ENCODE measurements at regions not wholly inside any gene's neighbourhood (a gene's known extent, or its start where the extent isn't known, plus 50 kb on each side); places are given as distances from the start of the nearest gene placed in this dataset.

DNA sequence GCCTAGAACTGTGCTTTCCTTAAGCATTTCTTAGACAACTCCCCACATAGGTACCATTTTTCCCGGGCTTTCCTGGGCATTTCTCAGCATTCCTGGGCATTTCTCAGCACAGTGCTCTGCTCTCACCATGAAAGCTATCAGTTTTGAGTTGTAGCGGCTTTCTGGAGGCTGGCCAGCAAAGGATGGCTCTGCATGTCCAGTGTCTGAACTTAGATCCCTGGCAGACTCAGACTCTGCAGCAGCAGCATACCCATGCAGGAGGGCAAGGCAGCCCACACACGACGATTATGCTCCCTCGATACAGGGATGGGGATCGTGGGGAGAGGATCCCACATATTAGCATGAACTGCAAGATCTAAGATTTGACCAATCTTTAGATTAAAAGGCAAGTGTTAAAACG is 248.9 kb upstream of the MKI67 start:
- no peak for DNase-seq (ENCODE audit: low spot score)

DNA sequence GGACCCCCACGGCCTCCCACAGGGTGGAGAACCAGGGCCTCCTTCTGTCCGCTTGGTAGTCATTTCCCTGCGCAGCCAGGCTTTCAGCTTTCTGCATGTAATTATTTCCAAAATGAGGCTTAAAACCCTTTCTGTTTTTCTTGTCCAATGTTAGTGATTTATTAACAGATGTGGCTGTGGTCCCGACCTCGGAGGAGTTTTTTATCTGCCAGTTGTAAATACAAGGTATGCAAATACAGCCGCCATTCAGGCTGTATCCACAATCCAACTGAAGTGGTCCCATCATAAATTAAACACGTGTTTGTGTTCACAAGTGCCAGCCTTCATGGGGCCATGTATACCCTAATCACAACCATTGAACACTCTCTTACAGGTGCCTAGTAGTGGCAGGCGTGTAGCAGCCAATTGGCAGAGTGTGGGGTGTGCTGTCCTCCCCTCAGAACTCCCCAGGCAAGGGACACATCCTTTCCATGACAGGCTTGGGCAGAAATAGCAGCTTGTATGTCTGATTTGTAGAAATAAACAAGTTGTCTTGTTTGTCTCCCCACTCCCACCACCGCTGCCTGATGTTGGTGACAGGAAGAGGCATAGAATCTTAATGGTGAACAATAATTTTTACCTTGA is 251.3 kb upstream of the MKI67 start:
- DNase-seq (ENCODE audit: low spot score): no peak

- no peak for DNase-seq (ENCODE audit: low spot score)
Measured at GRCh38 chr10:128377988-128378387, 251.8 kb upstream of the MKI67 start.

- DNase-seq (ENCODE audit: low spot score): no peak
Measured at GRCh38 chr10:128380946-128381345, 254.7 kb upstream of the MKI67 start.

- DNase-seq (ENCODE audit: low spot score): no peak
Measured at GRCh38 chr10:128382225-128382624, 256.0 kb upstream of the MKI67 start.

DNA sequence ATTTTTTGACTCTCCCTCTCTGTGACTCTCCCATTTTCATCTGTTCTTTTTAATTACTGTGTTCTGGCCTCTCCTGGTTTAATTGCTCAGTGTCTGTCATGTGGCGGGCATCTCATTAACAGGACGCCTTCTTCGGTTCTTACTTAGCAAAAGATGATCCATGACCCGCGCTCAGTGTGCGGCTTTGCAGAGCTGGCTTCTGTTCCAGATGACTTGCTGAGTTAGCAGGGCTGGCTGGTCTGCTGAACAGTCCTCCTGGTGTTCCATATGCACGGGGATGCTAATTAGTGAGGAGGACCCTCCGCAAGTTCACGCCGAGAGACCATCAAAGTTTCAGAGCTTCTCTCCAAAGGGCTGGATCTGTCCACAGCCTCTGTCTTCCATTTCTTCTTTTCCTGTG is 258.6 kb upstream of the MKI67 start:
- DNase-seq (ENCODE audit: low spot score): no peak

DNA sequence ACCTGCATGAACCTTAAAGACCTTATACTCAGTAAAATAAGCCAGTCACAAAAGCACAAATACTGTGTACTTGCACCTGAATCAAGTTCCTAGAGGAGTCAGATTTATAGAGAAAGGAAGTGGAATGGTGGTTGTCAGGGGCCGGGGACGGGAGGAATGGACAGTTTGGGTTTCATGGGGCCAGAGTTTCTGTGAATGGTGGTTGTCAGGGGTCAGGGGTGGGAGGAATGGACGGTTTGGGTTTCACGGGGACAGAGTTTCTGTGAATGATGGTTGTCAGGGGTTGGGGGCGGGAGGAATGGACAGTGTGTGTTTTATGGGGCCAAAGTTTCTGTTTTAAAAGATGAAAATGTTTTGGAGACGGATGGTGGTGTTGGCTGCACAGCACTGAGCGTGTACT is 260.0 kb upstream of the MKI67 start:
- DNase-seq (ENCODE audit: low spot score): no peak

- DNase-seq (ENCODE audit: low spot score): no peak
Measured at GRCh38 chr10:128386816-128387604, 260.8 kb upstream of the MKI67 start.

DNA sequence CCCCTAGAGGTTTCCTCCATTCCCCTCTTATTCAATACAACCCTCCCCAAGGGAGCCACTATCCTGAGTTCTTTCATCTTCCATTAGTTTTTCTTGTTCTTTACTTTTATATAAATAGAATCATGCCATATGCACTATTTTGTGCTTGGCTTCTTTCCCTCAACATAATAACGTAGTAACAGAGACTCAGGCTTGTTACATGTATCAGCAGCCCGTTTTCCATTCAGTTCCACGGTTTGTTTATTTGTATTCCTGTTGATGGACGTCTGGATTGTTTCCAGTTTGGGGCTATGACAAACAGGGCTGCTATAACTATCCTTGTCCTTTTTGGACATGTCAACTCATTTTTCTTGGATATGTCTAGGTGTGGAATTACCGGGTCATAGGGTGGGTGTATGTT is 264.4 kb upstream of the MKI67 start:
- no peak for DNase-seq (ENCODE audit: low spot score)

GRCh38 chr10:128393546-128393945 is 267.3 kb upstream of the MKI67 start:
- no peak for DNase-seq (ENCODE audit: low spot score)

DNA sequence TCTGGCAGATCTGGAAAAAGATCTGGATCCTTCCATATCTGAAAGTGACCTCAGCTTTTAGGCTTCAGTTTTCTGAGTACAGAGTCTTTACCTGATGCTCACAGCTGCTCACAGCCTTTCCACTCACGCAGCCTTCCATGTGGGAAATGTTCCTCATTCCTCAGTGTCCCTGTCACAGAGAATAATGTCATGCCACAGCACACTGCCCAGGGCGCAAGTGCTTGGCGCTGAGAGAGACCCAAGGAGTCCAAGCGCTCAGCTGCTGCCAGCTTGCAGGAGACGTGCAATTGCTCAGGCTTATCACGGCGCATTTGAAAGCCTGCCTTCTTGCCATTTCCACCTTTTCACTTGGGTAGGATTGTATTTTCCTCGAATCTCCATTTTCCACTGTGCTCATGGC is 271.9 kb upstream of the MKI67 start:
- no peak for DNase-seq (ENCODE audit: low spot score)

DNA sequence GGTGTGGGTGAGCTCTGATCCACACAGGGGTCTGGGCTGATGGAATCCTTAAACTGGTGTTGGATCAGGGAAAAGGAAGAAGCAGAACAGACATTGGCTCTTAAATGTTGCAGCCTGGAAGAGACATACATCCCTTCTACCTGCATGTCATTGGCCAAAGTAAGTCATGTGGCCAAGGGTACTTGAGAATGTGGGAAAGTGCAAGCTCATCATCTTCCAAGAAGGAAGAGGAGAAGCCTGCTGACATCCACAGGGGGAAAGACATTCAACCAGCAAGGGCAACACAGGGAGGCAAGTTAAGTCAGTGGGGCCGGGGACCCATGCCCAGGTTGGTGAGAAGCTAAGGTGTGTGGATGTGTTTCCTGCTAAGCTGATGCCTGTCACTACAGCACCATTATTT is 272.8 kb upstream of the MKI67 start:
- no peak for DNase-seq (ENCODE audit: low spot score)

DNA sequence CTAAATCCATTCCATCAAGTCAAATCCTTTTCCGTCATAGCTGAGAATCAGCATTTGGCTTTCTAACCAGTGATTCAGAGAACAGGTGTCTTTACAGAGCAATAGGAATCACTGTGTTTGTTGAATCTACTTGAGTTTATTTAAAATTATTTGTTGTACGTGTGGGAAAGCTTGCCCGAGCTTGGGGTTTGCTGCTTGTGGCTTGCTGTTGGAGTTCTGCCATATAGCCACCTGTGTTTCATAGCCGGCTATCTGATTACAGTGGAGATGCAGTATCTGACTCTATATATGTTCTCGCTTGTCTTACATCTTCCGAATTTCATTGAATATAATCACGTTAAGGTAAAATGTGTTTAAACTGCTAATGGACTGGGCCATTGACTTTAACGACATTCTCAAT is 274.3 kb upstream of the MKI67 start:
- no peak for DNase-seq (ENCODE audit: low spot score)

DNA sequence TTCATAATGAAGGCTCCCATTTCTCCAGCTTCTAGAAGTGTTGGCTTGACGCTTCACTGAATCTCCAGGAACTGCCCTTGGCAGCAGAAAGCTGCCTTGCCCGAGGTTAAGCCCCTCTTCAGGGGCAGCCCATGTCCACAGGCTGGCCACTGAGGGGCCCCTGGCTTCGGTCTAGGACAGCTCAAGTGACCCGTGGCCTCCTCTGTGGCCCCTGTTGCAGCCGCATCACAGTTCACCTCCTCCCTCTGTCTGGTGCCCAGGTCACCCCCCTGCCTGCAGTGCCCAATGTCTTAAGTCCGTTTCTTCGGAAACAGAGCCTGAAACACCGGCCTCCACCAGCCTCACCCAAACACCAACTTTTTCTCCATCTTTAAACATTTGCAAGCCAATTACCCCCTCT is 279.2 kb upstream of the MKI67 start:
- DNase-seq (ENCODE audit: low spot score): no peak

- no peak for DNase-seq (ENCODE audit: low spot score)
Measured at GRCh38 chr10:128411643-128412042, 285.4 kb upstream of the MKI67 start.

DNA sequence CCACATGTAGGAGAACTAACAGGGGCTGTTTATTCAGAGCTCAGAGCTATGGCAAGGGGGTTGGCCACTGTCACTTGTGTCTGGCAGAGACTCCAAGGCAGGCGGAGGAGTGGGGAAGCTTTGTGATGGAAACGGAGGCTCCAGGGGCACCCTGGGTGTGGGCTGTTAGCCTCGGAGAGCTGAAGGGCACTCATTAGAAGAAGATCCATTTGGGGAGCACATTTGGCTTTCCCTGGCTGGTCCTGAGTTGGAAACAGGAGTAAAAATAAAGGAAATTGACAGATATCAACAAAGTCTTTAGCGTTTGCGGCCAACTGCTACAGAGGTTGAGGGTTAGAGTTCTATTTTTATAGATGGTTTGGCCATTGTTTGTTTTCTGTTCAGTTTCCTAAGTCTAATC is 288.3 kb upstream of the MKI67 start:
- no peak for DNase-seq (ENCODE audit: low spot score)

- no peak for DNase-seq (ENCODE audit: low spot score)
Measured at GRCh38 chr10:128416231-128416630, 290.0 kb upstream of the MKI67 start.

- no peak for DNase-seq (ENCODE audit: low spot score)
Measured at GRCh38 chr10:128417826-128418225, 291.6 kb upstream of the MKI67 start.

GRCh38 chr10:128418819-128419218 is 292.6 kb upstream of the MKI67 start:
- DNase-seq (ENCODE audit: low spot score): no peak

DNA sequence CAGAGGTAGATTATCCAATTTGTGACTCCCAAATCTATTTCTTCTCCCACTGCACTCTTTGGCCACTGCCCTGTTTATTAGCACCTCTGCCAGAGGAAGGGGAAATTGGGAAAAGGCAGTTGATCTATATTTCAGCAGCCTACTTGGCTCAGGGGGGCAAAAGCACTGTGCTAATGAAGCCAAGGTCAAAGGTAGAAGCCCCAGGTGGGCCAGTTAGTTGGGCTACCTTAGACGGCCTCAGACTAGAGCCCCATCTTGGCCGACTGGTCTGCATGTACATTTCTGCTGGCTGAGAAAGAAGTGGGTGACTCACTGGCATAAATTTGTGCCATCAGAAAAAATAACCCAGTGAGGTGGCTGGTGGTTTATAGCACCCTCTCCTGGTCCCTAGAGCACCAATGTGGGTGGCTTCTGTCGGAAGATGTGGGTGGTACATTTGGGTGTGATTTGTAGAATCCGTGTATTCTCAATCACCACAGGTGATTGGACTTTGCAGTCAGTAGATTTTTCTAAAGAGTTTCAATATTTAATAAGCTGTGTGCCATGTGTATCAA is 293.3 kb upstream of the MKI67 start:
- DNase-seq (ENCODE audit: low spot score): no peak

- no peak for DNase-seq (ENCODE audit: low spot score)
Measured at GRCh38 chr10:128420623-128421022, 294.4 kb upstream of the MKI67 start.

DNA sequence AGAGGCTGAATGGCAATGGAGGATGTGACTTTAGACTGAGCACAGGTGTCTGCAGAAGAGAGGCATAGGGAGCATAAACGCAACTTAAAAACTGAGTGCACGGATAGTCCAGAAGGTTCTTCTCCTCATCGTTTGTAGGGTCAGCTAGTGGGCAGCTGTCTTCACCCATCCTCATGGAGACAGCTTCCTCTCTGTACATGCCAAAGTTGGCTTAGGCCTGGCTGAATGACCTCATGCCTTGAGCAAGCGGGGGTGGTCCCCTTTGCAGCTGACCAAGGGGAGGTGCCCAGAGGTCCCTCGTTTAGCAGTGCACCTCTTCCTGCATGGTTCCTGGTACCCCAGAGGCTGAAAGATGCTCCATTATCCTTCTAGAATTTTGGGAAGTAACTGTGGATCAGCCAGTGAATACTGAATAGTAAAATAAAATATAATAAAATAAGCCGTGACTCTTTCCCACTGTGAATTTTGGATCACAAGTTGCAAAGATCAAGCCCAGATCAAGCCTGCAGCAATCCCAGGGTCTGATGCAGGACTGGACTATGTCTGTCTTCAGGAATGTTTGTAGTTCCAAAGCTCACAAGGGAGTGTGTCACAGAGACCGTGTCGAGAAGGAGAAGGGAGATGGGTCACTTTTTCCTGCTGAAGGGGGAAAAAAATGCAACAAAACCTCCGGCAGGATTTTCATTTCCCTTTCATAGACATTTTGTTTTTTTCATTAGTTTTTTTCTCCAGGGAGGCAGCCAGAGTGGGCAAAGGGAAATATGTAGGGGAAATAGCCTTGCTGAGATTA is 295.3 kb upstream of the MKI67 start:
- no peak for DNase-seq (ENCODE audit: low spot score)

DNA sequence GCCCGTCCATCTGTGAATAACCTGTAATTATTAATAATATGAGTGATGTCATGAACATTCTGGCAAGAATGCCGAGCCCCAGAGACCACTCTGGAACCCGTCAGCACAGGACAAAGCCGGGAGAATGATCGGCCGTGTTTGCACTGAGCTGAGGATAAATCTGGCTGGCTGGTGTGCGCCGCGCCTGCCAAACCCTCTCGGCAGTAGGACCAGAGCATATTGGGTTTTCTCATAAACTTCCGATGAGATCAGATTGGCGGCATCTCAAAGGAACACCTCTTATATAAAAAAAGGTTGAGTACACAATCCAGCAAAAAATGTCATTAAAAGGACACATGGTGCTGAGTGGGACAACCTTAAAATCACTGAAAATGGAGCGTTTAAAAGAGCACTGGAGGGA is 296.0 kb upstream of the MKI67 start:
- no peak for DNase-seq (ENCODE audit: low spot score)

Measured in globus pallidus (tissue), 1 donor.